ENCODE measurements at regions not wholly inside any gene's neighbourhood (a gene's known extent, or its start where the extent isn't known, plus 50 kb on each side); places are given as distances from the start of the nearest gene placed in this dataset.

GRCh38 chr10:131461093-131461492 is 149.6 kb upstream of the TCERG1L start:
- ATAC-seq (ENCODE audit: insufficient number of reproducible peaks, low FRiP score, low read depth): no peak
- no peaks in the 10 kb centered on the region for H3K4me1 ChIP-seq (ENCODE audit: control insufficient read depth in 1 of 2, low read depth in 2 of 2)
- no peaks in the 10 kb centered on the region for H3K27me3 ChIP-seq (replicated peaks; ENCODE audit: insufficient read depth)
- no peaks in the 10 kb centered on the region for H3K36me3 ChIP-seq
- no peaks in the 10 kb centered on the region for H3K9me3 ChIP-seq
- no peak overlapping the region for H3K27ac ChIP-seq
- H3K4me3 ChIP-seq: no peak overlapping the region
- TF ChIP-seq CTCF (IDR thresholded peaks at IDR 0.05): no peak
- no peak for DNase-seq (ENCODE audit: low spot score)

GRCh38 chr10:131464789-131465188 is 153.3 kb upstream of the TCERG1L start:
- no peak overlapping the region for H3K4me3 ChIP-seq
- ATAC-seq (ENCODE audit: insufficient number of reproducible peaks, low FRiP score, low read depth) (no peak), DNase-seq (ENCODE audit: low spot score) (no peak)
- H3K9me3 ChIP-seq: no peaks in the 10 kb centered on the region
- no peak overlapping the region for H3K27ac ChIP-seq
- H3K36me3 ChIP-seq: no peaks in the 10 kb centered on the region
- no peaks in the 10 kb centered on the region for H3K4me1 ChIP-seq (ENCODE audit: control insufficient read depth in 1 of 2, low read depth in 2 of 2)
- H3K27me3 ChIP-seq (replicated peaks; ENCODE audit: insufficient read depth): no peaks in the 10 kb centered on the region
- no peak for TF ChIP-seq CTCF (IDR thresholded peaks at IDR 0.05)

- no peaks in the 10 kb centered on the region for H3K9me3 ChIP-seq
- ATAC-seq (ENCODE audit: insufficient number of reproducible peaks, low FRiP score, low read depth): no peak
- no peaks in the 10 kb centered on the region for H3K36me3 ChIP-seq
- no peak for DNase-seq (ENCODE audit: low spot score)
- no peak for TF ChIP-seq CTCF (IDR thresholded peaks at IDR 0.05)
- no peak overlapping the region for H3K27ac ChIP-seq
- H3K27me3 ChIP-seq (replicated peaks; ENCODE audit: insufficient read depth): no peaks in the 10 kb centered on the region
- no peak overlapping the region for H3K4me3 ChIP-seq
- no peaks in the 10 kb centered on the region for H3K4me1 ChIP-seq (ENCODE audit: control insufficient read depth in 1 of 2, low read depth in 2 of 2)
Observed at GRCh38 chr10:131469551-131469950, 158.0 kb upstream of the TCERG1L start.

- no peaks in the 10 kb centered on the region for H3K27me3 ChIP-seq (replicated peaks; ENCODE audit: insufficient read depth)
- no peaks in the 10 kb centered on the region for H3K9me3 ChIP-seq
- no peaks in the 10 kb centered on the region for H3K36me3 ChIP-seq
- no peaks in the 10 kb centered on the region for H3K4me1 ChIP-seq (ENCODE audit: control insufficient read depth in 1 of 2, low read depth in 2 of 2)
- H3K4me3 ChIP-seq: no peak overlapping the region
- no peak overlapping the region for H3K27ac ChIP-seq
- no peak for TF ChIP-seq CTCF (IDR thresholded peaks at IDR 0.05)
- ATAC-seq (ENCODE audit: insufficient number of reproducible peaks, low FRiP score, low read depth) (no peak), DNase-seq (ENCODE audit: low spot score) (no peak)
Observed at GRCh38 chr10:131473645-131474044, 162.1 kb upstream of the TCERG1L start.

- no peak for DNase-seq (ENCODE audit: low spot score)
- H3K4me1 ChIP-seq (ENCODE audit: control insufficient read depth in 1 of 2, low read depth in 2 of 2): no peaks in the 10 kb centered on the region
- ATAC-seq (ENCODE audit: insufficient number of reproducible peaks, low FRiP score, low read depth): no peak
- no peak for TF ChIP-seq CTCF (IDR thresholded peaks at IDR 0.05)
- no peaks in the 10 kb centered on the region for H3K36me3 ChIP-seq
- no peaks in the 10 kb centered on the region for H3K27me3 ChIP-seq (replicated peaks; ENCODE audit: insufficient read depth)
- H3K9me3 ChIP-seq: no peaks in the 10 kb centered on the region
- H3K4me3 ChIP-seq: no peak overlapping the region
- H3K27ac ChIP-seq: no peak overlapping the region
Observed at GRCh38 chr10:131474416-131474815, 162.9 kb upstream of the TCERG1L start.

All from thoracic aorta (tissue), 2 donors.